ENCODE measurements at regions not wholly inside any gene's neighbourhood (a gene's known extent, or its start where the extent isn't known, plus 50 kb on each side); places are given as distances from the start of the nearest gene placed in this dataset.

DNA sequence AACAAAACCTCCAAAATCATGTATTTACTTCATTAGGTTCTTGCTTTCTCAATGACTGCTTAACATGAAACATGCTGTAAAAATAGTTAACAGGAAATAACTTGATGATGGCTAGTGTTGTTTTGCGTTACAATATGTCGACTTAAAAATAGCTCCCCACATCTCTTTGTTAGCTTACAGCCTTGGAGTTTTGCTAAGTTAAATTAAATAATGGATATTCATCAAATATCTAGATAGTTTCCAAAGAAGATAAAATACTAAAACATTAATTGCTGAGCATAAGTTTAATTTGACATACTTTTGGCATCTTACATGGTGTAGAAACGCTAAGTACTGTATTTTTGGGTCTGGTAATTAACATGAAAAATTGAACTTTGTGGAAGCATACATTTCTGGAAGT lies 500.6 kb upstream of the NOVA1 start:
- DNase-seq (no peak), ATAC-seq (no peak)
- Histone ChIP-seq H3K36me3 (no peaks in the 10 kb centered on the region), H3K4me3 (no peak overlapping the region), H3K4me1 (no peaks in the 10 kb centered on the region), H3K27ac (no peak overlapping the region), H3K27me3 (ENCODE audit: low read depth) (no peaks in the 10 kb centered on the region), H3K9me3 (no peaks in the 10 kb centered on the region)
- intact Hi-C loops (cut with DNase I): no loop called here
- TF ChIP-seq, protein P1, sequence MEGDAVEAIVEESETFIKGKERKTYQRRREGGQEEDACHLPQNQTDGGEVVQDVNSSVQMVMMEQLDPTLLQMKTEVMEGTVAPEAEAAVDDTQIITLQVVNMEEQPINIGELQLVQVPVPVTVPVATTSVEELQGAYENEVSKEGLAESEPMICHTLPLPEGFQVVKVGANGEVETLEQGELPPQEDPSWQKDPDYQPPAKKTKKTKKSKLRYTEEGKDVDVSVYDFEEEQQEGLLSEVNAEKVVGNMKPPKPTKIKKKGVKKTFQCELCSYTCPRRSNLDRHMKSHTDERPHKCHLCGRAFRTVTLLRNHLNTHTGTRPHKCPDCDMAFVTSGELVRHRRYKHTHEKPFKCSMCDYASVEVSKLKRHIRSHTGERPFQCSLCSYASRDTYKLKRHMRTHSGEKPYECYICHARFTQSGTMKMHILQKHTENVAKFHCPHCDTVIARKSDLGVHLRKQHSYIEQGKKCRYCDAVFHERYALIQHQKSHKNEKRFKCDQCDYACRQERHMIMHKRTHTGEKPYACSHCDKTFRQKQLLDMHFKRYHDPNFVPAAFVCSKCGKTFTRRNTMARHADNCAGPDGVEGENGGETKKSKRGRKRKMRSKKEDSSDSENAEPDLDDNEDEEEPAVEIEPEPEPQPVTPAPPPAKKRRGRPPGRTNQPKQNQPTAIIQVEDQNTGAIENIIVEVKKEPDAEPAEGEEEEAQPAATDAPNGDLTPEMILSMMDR (IDR thresholded peaks at IDR 0.05): no peak

DNA sequence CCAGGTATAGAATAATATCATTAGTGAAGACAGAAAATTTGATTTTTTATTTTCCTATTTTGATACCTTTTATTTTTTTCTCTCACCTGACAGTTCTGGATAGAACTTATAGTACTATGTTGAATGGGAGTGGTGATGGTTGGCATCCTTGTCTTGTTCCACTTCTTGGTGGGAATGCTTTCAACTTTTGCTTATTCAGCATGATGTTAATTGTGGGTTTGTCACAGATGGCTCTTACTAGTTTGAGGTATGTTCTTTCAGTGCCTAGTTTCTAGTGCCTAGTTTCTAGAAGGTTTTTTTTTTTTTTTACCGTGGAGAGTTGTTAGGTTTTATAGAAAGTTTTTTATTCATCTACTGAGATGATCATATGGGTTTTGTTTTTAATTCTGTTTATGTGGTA lies 516.3 kb upstream of the NOVA1 start:
- no peaks in the 10 kb centered on the region for H3K9me3 ChIP-seq
- TF ChIP-seq, protein P1 (IDR thresholded peaks at IDR 0.05): no peak
- DNase-seq (no peak), ATAC-seq (no peak)
- intact Hi-C loops (cut with DNase I): no loop called here
- no peaks in the 10 kb centered on the region for H3K4me1 ChIP-seq
- H3K27ac ChIP-seq: no peak overlapping the region
- no peak overlapping the region for H3K4me3 ChIP-seq
- no peaks in the 10 kb centered on the region for H3K36me3 ChIP-seq
- H3K27me3 ChIP-seq (ENCODE audit: low read depth): no peaks in the 10 kb centered on the region

DNA sequence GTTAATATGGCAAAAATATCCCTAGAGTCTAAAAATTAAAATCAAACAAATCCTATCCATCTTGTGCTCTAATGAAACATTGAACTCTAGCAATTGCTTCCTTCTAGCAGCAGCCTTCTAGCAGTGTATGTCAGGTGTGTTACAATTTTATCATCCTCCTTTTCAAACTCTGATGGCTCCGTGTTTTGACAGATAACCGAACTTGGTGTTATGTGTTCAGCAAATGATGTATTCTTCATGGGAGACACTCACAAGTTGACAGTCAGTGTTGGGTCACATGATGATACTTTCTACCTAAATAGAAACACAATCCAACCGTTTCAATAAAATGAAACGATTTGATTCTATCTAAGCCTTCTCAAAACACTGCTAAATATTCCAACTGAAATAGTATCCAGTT lies 525.3 kb upstream of the NOVA1 start:
- ATAC-seq: no peak
- intact Hi-C loops (cut with DNase I): no loop called here
- H3K4me1 ChIP-seq: no peaks in the 10 kb centered on the region
- TF ChIP-seq, protein P1 (IDR thresholded peaks at IDR 0.05): no peak
- DNase-seq: no peak
- no peaks in the 10 kb centered on the region for H3K9me3 ChIP-seq
- H3K4me3 ChIP-seq: no peak overlapping the region
- no peaks in the 10 kb centered on the region for H3K36me3 ChIP-seq
- no peak overlapping the region for H3K27ac ChIP-seq
- H3K27me3 ChIP-seq (ENCODE audit: low read depth): no peaks in the 10 kb centered on the region

DNA sequence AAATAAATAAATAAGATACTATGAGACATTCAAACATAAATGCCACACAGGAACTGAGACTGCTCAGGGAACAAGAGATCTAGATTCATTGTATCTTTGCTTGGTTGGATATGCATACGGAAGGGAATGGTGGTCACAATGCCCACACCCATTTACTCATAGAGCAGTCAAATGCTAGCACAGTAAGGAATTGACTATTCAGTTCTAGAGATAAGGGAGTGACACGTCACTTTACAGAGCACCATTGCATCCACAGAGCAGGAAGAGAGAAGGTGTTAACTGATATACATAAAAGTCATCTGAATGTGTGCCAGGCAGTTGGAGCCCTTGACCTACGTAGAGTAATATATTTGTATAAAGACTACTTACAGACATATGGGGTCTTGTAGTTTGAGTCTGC lies 530.0 kb upstream of the NOVA1 start:
- Histone ChIP-seq H3K27me3 (ENCODE audit: low read depth) (no peaks in the 10 kb centered on the region), H3K4me1 (no peaks in the 10 kb centered on the region), H3K4me3 (no peak overlapping the region), H3K9me3 (no peaks in the 10 kb centered on the region), H3K27ac (no peak overlapping the region), H3K36me3 (no peaks in the 10 kb centered on the region)
- intact Hi-C loops (cut with DNase I): no loop called here
- DNase-seq (no peak), ATAC-seq (no peak)
- TF ChIP-seq, protein P1 (IDR thresholded peaks at IDR 0.05): no peak

DNA sequence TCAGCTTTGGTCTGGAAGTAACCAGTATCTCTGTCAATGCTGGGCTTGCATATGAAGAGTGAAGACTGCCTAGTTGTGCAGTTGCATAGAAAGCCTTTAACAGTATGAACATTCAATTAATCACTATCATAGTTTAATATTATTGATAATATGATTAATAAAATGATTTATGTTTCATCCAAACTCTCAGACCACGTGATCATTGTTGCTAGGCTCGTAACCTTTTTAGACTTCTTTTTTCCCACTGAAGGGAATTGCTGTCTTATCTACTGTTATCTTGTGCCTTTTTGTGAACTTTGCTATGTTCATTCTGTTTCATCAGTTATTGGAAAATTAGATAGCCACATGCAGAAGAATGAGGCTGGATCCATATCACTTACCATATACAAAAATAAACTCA lies 536.4 kb upstream of the NOVA1 start:
- ATAC-seq: no peak
- H3K4me1 ChIP-seq: no peaks in the 10 kb centered on the region
- intact Hi-C loops (cut with DNase I): no loop called here
- H3K9me3 ChIP-seq: no peaks in the 10 kb centered on the region
- H3K27ac ChIP-seq: no peak overlapping the region
- no peaks in the 10 kb centered on the region for H3K27me3 ChIP-seq (ENCODE audit: low read depth)
- TF ChIP-seq, protein P1 (IDR thresholded peaks at IDR 0.05): no peak
- H3K4me3 ChIP-seq: no peak overlapping the region
- no peaks in the 10 kb centered on the region for H3K36me3 ChIP-seq
- no peak for DNase-seq

DNA sequence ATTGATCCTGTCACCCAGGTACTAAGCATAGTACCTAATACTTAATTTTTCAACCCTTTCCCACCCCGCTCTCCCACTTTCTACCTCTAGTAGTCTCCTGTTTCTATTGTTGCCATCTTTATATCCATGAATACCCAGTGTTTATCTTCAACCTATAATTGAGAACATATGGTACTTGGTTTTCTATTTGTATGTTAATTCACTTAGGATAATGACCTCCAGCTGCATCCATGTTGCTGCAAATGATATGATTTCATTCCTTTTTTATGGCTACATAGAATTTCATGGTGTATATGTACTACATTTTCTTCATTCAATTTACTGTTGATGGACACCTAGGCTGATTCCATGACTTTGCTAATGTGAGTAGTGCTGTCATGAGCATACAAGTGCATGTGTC lies 547.3 kb upstream of the NOVA1 start:
- Histone ChIP-seq H3K36me3 (no peaks in the 10 kb centered on the region), H3K4me3 (no peak overlapping the region), H3K27ac (no peak overlapping the region), H3K4me1 (no peaks in the 10 kb centered on the region), H3K27me3 (ENCODE audit: low read depth) (no peaks in the 10 kb centered on the region), H3K9me3 (no peaks in the 10 kb centered on the region)
- TF ChIP-seq, protein P1 (IDR thresholded peaks at IDR 0.05): no peak
- DNase-seq (no peak), ATAC-seq (no peak)
- intact Hi-C loops (cut with DNase I): no loop called here
